Stimulated activated naive CD8-positive, alpha-beta T cell treated with anti-CD3 and anti-CD28 coated beads, Interleukin-15, Interleukin-2, amounts not matched to agents 100 ng/mL and 50 ng/mL, for 24 hours (primary cell): ENCODE measurements at regions not wholly inside any gene's neighbourhood (a gene's known extent, or its start where the extent isn't known, plus 50 kb on each side); places are given as distances from the start of the nearest gene placed in this dataset.
"Not testable (repeated sequence)": the region's sequence is repeated elsewhere in the genome, so short reads cannot be mapped to it uniquely, and the experiment has no call there.

Source experiments
- H3K27ac Mint-ChIP-seq: one replicate; pipeline ENCODE4 v1.8.0; 2021; ENCODE audit warnings: mild to moderate bottlenecking, mixed read lengths
- H3K27me3 Mint-ChIP-seq: one replicate; pipeline ENCODE4 v1.8.0; 2021; ENCODE audit warnings: mixed read lengths
- H3K36me3 Mint-ChIP-seq: one replicate; pipeline ENCODE4 v1.8.0; 2021; ENCODE audit warnings: low read depth, mixed read lengths
- H3K4me1 Mint-ChIP-seq: one replicate; pipeline ENCODE4 v1.8.0; 2021; ENCODE audit warnings: low read depth, mixed read lengths
- H3K4me3 Mint-ChIP-seq: one replicate; pipeline ENCODE4 v1.8.0; 2021; ENCODE audit warnings: mild to moderate bottlenecking, mixed read lengths
- H3K9me3 Mint-ChIP-seq: one replicate; pipeline ENCODE4 v1.8.0; 2021; ENCODE audit warnings: mixed read lengths

DNA sequence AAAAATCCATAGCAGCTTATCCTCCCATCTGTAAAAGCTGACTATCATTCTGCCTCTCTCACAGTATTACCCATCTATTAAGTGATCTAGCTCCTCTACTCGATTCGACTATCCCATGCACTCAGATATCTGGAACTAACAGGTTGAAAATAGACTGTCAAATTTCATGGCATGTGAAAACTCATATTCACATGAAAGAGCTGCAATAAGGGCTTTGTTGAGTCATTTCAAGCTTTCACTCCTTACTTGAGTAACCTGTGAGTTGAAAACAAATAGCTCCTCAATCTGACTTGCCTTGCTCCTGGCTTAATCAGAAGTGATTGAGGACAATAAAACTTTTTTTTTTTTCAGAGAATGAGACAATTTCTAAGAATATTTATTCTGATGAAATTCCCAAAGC lies 192.4 kb upstream of the ERBB4 start:
- Mint-ChIP-seq H3K36me3 (no peaks in the 10 kb centered on the region), H3K9me3 (no peaks in the 10 kb centered on the region), H3K4me3 (no peak overlapping the region), H3K27me3 (no peaks in the 10 kb centered on the region), H3K27ac (no peak overlapping the region), H3K4me1 (peaks cover 12% of the 10 kb centered on the region)

GRCh38 chr2:212728717-212729116 lies 190.1 kb upstream of the ERBB4 start:
- no peaks in the 10 kb centered on the region for H3K9me3 Mint-ChIP-seq
- no peak overlapping the region for H3K4me3 Mint-ChIP-seq
- H3K27me3 Mint-ChIP-seq = no peaks in the 10 kb centered on the region
- H3K36me3 Mint-ChIP-seq = no peaks in the 10 kb centered on the region
- peaks cover 12% of the 10 kb centered on the region for H3K4me1 Mint-ChIP-seq
- no peak overlapping the region for H3K27ac Mint-ChIP-seq

- Mint-ChIP-seq H3K4me3 (no peak overlapping the region), H3K9me3 (no peaks in the 10 kb centered on the region), H3K27me3 (no peaks in the 10 kb centered on the region), H3K4me1 (peaks cover 16% of the 10 kb centered on the region), H3K36me3 (no peaks in the 10 kb centered on the region), H3K27ac (no peak overlapping the region)
These were observed 189.1 kb upstream of the ERBB4 start for GRCh38 chr2:212727751-212728150.

DNA sequence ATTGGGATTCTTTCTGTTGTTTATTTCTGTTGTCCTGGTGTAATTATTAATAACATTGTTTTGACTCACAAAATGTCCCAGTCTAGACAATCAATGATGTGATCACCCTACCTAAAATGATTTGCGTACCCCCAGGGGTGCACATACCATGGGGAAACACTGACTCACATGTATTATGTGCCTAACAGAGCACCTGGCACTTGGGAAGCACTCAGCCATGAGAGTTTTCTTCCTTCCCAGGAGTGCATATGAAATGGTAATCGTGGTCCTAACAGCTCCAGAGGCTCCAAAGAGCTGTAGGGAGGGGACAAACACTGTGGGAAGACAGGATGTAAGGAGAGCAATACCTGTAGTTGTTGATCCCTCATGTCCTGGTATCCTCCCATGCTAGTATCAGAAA lies 187.8 kb upstream of the ERBB4 start:
- H3K9me3 Mint-ChIP-seq = no peaks in the 10 kb centered on the region
- no peaks in the 10 kb centered on the region for H3K27me3 Mint-ChIP-seq
- H3K36me3 Mint-ChIP-seq = no peaks in the 10 kb centered on the region
- no peak overlapping the region for H3K4me3 Mint-ChIP-seq
- H3K4me1 Mint-ChIP-seq = peaks cover 16% of the 10 kb centered on the region
- H3K27ac Mint-ChIP-seq = no peak overlapping the region

- H3K4me1 Mint-ChIP-seq = peaks cover 11% of the 10 kb centered on the region
- no peaks in the 10 kb centered on the region for H3K9me3 Mint-ChIP-seq
- H3K27me3 Mint-ChIP-seq = no peaks in the 10 kb centered on the region
- H3K27ac Mint-ChIP-seq = no peak overlapping the region
- H3K36me3 Mint-ChIP-seq = no peaks in the 10 kb centered on the region
- no peak overlapping the region for H3K4me3 Mint-ChIP-seq
These were observed 186.6 kb upstream of the ERBB4 start for GRCh38 chr2:212725180-212725579.

GRCh38 chr2:212723226-212723625 lies 184.6 kb upstream of the ERBB4 start:
- Mint-ChIP-seq H3K27me3 (no peaks in the 10 kb centered on the region), H3K27ac (no peak overlapping the region), H3K36me3 (no peaks in the 10 kb centered on the region), H3K4me3 (no peak overlapping the region), H3K4me1 (peaks cover 11% of the 10 kb centered on the region), H3K9me3 (no peaks in the 10 kb centered on the region)

DNA sequence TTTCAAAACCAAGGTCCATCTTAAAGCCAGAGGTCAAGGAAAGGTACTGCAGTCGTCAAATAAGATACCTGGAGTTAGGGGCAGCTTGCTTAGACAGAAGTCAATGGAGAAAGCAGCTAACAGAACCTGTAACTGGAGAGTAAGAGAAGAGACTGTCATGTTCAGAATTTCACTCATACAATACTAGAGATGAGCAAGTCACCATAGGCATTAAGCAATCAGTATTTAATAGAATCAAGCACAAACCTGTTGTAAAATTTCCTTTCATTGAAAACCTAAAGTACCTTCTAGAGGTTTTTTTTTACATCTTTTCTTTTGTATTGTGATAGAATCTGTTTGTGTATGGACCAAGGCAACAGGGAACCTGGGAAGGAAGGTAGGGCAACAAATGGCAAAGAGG lies 183.4 kb upstream of the ERBB4 start:
- no peaks in the 10 kb centered on the region for H3K27me3 Mint-ChIP-seq
- no peaks in the 10 kb centered on the region for H3K36me3 Mint-ChIP-seq
- no peaks in the 10 kb centered on the region for H3K9me3 Mint-ChIP-seq
- H3K4me3 Mint-ChIP-seq = no peak overlapping the region
- no peak overlapping the region for H3K27ac Mint-ChIP-seq
- H3K4me1 Mint-ChIP-seq = peaks cover 4% of the 10 kb centered on the region

- Mint-ChIP-seq H3K4me1 (peaks cover 4% of the 10 kb centered on the region), H3K27ac (no peak overlapping the region), H3K9me3 (no peaks in the 10 kb centered on the region), H3K27me3 (no peaks in the 10 kb centered on the region), H3K36me3 (no peaks in the 10 kb centered on the region), H3K4me3 (no peak overlapping the region)
These were observed 182.4 kb upstream of the ERBB4 start for GRCh38 chr2:212721026-212721451.

- not testable (repeated sequence) for H3K4me1 Mint-ChIP-seq, H3K9me3 Mint-ChIP-seq, H3K27ac Mint-ChIP-seq, H3K36me3 Mint-ChIP-seq, H3K27me3 Mint-ChIP-seq, H3K4me3 Mint-ChIP-seq
These were observed 176.8 kb upstream of the ERBB4 start for GRCh38 chr2:212715411-212715810.

- H3K4me3 Mint-ChIP-seq = no peak overlapping the region
- no peaks in the 10 kb centered on the region for H3K9me3 Mint-ChIP-seq
- no peak overlapping the region for H3K27ac Mint-ChIP-seq
- no peaks in the 10 kb centered on the region for H3K27me3 Mint-ChIP-seq
- no peaks in the 10 kb centered on the region for H3K36me3 Mint-ChIP-seq
- H3K4me1 Mint-ChIP-seq = no peaks in the 10 kb centered on the region
These were observed 175.1 kb upstream of the ERBB4 start for GRCh38 chr2:212713681-212714080.

DNA sequence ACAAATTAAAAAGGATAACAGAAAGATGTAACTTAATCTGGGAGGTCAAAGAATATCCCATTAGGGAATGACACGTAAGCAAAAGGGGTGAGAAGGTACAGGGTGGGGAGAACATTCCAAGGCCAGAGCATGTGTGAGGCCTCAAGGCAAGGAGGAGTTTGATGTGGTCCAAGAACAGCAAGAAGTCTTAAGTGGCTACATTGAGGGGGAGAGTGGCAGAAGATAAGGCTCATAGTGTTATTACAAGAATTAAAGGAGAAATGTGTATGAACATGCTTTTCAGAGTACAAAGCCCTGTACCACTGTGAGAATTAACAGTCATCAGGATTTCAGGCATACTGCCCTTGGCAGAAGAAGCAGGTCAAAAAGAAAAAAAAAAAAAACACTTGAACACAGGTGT lies 174.4 kb upstream of the ERBB4 start:
- Mint-ChIP-seq H3K4me1 (no peaks in the 10 kb centered on the region), H3K36me3 (no peaks in the 10 kb centered on the region), H3K27ac (no peak overlapping the region), H3K27me3 (no peaks in the 10 kb centered on the region), H3K4me3 (no peak overlapping the region), H3K9me3 (no peaks in the 10 kb centered on the region)

DNA sequence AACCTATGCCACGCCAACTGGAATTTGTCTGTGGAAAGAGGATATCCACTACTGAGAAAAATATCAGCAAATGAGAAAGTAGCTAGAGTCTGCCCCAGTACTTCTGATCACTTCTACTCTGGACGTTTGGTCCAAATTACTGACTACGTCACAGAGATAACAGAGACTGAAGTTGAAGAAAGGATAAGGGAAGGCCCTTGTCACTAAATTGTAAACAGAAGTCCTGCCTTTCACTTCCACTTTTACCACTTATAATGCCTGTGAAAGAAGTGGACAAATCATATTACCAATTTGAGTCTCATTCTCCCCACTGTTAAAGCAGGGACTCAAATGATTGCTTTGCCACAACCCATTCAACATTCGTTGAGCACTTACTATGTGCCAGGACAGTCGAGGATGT lies 173.9 kb upstream of the ERBB4 start:
- no peaks in the 10 kb centered on the region for H3K27me3 Mint-ChIP-seq
- H3K4me3 Mint-ChIP-seq = no peak overlapping the region
- H3K36me3 Mint-ChIP-seq = no peaks in the 10 kb centered on the region

DNA sequence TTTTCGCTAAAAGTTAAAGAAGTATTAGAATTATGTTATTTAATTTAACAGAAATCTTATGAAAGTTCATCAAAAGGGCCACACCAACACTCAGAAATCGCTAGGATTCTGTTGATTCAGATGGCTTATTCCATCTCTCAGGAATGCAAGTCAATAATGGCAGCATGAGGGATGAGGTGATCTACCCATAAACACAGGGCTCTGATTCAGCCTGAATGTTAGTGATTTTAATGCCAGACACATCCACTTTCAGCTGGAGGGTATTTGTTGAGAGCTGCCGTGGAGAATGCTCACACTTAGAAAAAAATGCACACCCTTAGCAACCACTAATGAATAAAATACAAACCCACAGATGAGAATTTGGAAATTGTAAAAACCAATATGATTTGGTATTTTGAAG lies 173.3 kb upstream of the ERBB4 start:
- H3K4me1 Mint-ChIP-seq = no peaks in the 10 kb centered on the region
- H3K27ac Mint-ChIP-seq = no peak overlapping the region
- no peaks in the 10 kb centered on the region for H3K36me3 Mint-ChIP-seq
- no peaks in the 10 kb centered on the region for H3K27me3 Mint-ChIP-seq
- H3K4me3 Mint-ChIP-seq = no peak overlapping the region
- no peaks in the 10 kb centered on the region for H3K9me3 Mint-ChIP-seq

More for the DNA sequence above, 173.9 kb upstream of the ERBB4 start:
- H3K9me3 Mint-ChIP-seq = no peaks in the 10 kb centered on the region
- H3K27ac Mint-ChIP-seq = no peak overlapping the region
- no peaks in the 10 kb centered on the region for H3K4me1 Mint-ChIP-seq

GRCh38 chr2:212709280-212709679 lies 170.7 kb upstream of the ERBB4 start:
- Mint-ChIP-seq H3K4me1 (no peaks in the 10 kb centered on the region), H3K27me3 (no peaks in the 10 kb centered on the region), H3K4me3 (no peak overlapping the region), H3K27ac (no peak overlapping the region), H3K9me3 (no peaks in the 10 kb centered on the region), H3K36me3 (no peaks in the 10 kb centered on the region)

DNA sequence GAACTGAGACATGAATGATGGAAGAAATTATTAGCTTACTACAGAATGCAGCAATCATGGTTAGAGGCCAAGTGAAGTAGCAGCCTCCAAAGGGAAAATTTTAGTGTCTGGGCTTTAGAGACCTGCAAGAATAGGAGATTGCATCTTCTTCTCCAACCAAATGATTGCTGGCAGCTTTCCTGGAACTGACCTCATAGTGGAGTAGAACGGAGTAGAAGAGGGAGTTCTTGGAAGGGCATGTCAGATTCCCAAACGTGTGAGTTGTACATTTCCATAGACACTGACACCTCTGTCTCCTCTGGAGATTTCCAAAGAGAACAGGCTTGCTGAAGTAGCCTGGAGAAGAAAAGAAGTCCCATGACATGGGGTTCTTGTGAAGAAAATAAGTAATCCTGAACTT lies 169.8 kb upstream of the ERBB4 start:
- H3K36me3 Mint-ChIP-seq = no peaks in the 10 kb centered on the region

GRCh38 chr2:212695426-212695825 lies 156.8 kb upstream of the ERBB4 start:
- H3K4me3 Mint-ChIP-seq = no peak overlapping the region
- no peaks in the 10 kb centered on the region for H3K9me3 Mint-ChIP-seq
- H3K4me1 Mint-ChIP-seq = no peaks in the 10 kb centered on the region
- no peak overlapping the region for H3K27ac Mint-ChIP-seq
- H3K36me3 Mint-ChIP-seq = no peaks in the 10 kb centered on the region
- peaks cover 3% of the 10 kb centered on the region for H3K27me3 Mint-ChIP-seq

More for the DNA sequence above, 169.8 kb upstream of the ERBB4 start:
- H3K4me1 Mint-ChIP-seq = no peaks in the 10 kb centered on the region
- no peak overlapping the region for H3K27ac Mint-ChIP-seq
- no peak overlapping the region for H3K4me3 Mint-ChIP-seq
- H3K27me3 Mint-ChIP-seq = no peaks in the 10 kb centered on the region
- no peaks in the 10 kb centered on the region for H3K9me3 Mint-ChIP-seq

DNA sequence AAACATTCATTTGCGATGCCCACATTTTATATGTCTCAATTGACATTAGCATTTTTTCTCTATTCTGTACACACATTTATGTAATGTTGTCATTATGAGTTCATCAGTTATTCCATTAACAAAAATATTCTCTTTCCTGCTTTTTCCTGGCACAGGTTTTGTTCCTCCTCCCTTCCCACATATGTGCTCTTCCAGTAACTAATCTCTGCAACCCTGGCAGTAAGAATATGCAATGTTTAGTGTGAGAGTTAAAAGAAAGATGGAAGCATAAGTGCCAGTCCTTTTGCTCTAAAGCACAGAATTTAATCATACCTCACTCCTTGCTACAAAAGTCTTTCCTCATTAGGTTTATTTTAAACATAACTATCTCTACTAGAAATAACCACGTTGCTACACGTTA lies 155.8 kb upstream of the ERBB4 start:
- Mint-ChIP-seq H3K36me3 (no peaks in the 10 kb centered on the region), H3K27ac (no peak overlapping the region), H3K27me3 (peaks cover 3% of the 10 kb centered on the region), H3K4me3 (no peak overlapping the region), H3K9me3 (no peaks in the 10 kb centered on the region), H3K4me1 (no peaks in the 10 kb centered on the region)
